ENCODE measurements at regions not wholly inside any gene's neighbourhood (a gene's known extent, or its start where the extent isn't known, plus 50 kb on each side); places are given as distances from the start of the nearest gene placed in this dataset.

DNA sequence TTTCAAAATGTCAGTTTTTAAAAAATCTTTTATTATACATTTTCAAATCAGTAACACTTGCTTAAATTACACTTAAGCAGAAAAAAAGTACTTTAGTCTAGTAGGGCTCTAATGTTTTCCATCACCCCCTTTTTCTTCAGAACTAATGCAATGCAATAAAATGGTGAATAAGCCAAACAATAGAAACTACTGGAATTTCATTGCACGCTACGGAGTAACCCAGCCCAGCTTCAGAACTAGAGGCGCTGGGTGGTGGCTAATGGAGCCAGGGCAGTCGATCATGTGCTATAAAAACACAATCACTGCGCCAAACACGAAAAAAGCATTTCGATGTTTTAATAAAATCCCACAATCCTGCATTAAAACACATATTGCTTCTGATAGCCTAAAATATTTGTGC lies 59.9 kb upstream of the ODAD2 start:
- no peak for DNase-seq

DNA sequence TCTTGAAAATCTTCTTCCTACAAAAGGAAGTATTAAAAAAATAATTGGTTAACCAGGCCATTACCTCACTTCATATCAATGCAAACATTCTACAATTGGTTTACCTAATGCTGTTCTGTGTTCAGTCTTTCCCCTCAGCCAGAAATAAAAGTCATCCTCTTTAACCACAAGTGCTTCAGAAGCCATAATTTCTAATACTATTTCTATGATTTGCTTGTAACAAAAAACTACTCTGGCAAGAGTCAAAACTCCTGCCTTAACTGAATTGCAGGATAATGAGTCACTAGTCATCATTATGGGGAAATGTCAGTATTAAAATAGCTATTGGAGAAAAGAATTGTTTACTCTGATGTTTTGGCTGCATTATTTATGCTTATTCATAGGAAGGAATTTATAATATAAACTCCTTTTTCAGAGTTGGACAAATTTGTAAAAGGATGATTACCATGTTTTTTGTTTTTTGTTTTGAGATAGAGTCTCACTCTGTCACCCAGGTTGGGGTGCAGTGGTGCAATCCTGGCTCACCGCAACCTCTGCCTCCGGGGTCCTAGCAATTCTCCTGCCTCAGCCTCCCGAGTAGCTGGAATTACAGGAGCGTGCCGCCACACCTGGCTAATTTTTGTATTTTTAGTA lies 55.5 kb upstream of the ODAD2 start:
- no peak for DNase-seq

DNA sequence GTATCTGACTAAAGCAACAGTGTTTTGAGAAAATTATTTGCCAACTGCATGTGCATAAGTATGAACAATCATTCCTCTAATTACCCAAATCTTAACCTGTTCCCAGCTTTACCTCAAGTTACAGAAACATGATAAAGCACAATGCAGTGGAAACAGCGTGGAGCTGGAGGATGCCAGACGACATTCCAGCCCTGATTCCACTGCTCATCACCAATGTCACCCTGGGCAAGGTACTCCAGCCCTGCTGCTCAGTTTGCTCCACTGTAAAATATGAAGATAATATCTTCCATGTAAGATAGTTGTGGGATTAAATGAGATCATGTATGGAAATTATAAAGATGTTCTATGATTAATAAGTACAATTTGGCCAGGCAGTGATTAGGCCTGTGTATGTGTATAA lies 50.4 kb upstream of the ODAD2 start:
- no peak for DNase-seq

Data from AML-193 (cell line).